ENCODE measurements at regions not wholly inside any gene's neighbourhood (a gene's known extent, or its start where the extent isn't known, plus 50 kb on each side); places are given as distances from the start of the nearest gene placed in this dataset.

DNA sequence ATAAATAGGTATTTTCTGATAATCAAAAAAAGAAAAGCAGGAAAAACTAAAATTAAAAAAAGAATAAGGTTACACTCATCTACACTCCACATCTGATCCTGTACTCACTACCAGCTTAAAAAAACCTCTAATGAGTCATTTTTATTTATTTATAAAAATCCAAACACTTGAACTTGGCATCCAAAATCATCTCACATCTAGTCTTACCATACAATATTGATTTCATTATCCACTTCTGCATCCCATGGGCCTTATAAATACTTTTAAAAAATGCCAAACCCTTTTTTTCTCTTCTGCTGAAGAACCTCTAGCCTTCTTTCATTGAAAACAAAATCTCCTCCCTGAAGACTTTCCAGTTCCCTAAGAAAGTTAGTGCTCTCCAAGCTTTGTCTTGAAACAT is 109.7 kb downstream of the TMTC3 start:
- Histone ChIP-seq H3K4me1 (ENCODE audit: insufficient read depth) (no peaks in the 10 kb centered on the region), H3K27ac (ENCODE audit: low read depth) (no peak overlapping the region), H3K4me3 (ENCODE audit: low read depth, low read length) (no peak overlapping the region), H3K36me3 (ENCODE audit: insufficient read depth) (no peaks in the 10 kb centered on the region)
- no peak for DNase-seq (ENCODE audit: extremely low spot score)

GRCh38 chr12:88253371-88253978 is 111.4 kb downstream of the TMTC3 start:
- H3K36me3 ChIP-seq (ENCODE audit: insufficient read depth) = no peaks in the 10 kb centered on the region
- DNase-seq (ENCODE audit: extremely low spot score) = no peak
- H3K4me3 ChIP-seq (ENCODE audit: low read depth, low read length) = no peak overlapping the region
- no peak overlapping the region for H3K27ac ChIP-seq (ENCODE audit: low read depth)
- H3K4me1 ChIP-seq (ENCODE audit: insufficient read depth) = no peaks in the 10 kb centered on the region

DNA sequence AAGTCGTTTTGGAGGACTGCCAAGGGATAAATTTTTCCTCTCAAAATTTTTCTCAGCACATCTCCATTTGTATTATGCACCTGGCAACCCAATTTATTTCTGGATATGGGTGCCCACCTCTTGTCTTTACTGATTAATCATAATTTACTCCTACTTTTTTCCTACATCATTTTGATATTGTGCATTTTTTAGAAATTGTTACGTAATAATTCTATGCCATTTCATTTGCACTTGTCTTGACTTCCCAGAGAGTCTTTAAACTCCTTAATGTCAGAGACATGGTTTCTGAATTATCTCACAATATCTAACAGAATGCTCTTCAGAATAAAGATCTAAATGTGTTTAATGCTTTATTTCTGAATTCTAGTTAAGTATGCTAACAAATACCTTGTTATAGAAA is 113.1 kb downstream of the TMTC3 start:
- H3K4me3 ChIP-seq (ENCODE audit: low read depth, low read length) = no peak overlapping the region
- no peak for DNase-seq (ENCODE audit: extremely low spot score)
- WGBS = 94% methylated on average over 2 of the region's 2 CpGs
- H3K4me1 ChIP-seq (ENCODE audit: insufficient read depth) = no peaks in the 10 kb centered on the region
- no peak overlapping the region for H3K27ac ChIP-seq (ENCODE audit: low read depth)
- H3K36me3 ChIP-seq (ENCODE audit: insufficient read depth) = no peaks in the 10 kb centered on the region

GRCh38 chr12:88255847-88256246 is 113.7 kb downstream of the TMTC3 start:
- Histone ChIP-seq H3K4me1 (ENCODE audit: insufficient read depth) (no peaks in the 10 kb centered on the region), H3K36me3 (ENCODE audit: insufficient read depth) (no peaks in the 10 kb centered on the region), H3K4me3 (ENCODE audit: low read depth, low read length) (no peak overlapping the region), H3K27ac (ENCODE audit: low read depth) (no peak overlapping the region)
- no peak for DNase-seq (ENCODE audit: extremely low spot score)

GRCh38 chr12:88258396-88258795 is 116.3 kb downstream of the TMTC3 start:
- Histone ChIP-seq H3K27ac (ENCODE audit: low read depth) (no peak overlapping the region), H3K36me3 (ENCODE audit: insufficient read depth) (no peaks in the 10 kb centered on the region), H3K4me1 (ENCODE audit: insufficient read depth) (no peaks in the 10 kb centered on the region), H3K4me3 (ENCODE audit: low read depth, low read length) (no peak overlapping the region)
- WGBS = 91% methylated on average over 2 of the region's 2 CpGs
- no peak for DNase-seq (ENCODE audit: extremely low spot score)

DNA sequence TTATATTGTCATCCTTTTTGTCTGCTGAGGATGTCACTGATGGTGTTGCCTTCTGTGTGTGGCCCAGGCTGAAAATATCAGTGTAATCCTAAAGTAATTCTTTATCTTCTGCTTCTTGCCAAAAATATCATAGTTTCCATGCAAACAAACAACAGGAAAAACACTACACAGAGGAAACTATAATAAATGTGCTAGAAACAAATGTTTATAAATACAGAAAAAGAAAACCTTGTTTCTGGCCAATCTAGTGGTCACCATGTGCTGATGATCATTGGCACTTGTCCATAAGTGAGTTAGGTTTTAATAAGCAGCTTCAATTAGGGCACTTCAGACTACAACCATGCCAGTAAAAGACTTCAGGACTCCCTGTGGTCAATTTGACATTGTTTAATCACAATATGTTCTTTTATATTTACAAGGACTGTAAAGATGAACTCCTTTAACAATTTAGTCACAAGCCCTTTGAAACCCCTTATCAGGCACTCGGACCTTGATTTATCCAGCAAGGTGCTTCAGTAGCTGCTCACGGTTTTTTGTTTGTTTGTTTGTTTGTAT is 124.8 kb downstream of the TMTC3 start:
- H3K4me3 ChIP-seq (ENCODE audit: low read depth, low read length) = no peak overlapping the region
- no peaks in the 10 kb centered on the region for H3K36me3 ChIP-seq (ENCODE audit: insufficient read depth)
- H3K27ac ChIP-seq (ENCODE audit: low read depth) = no peak overlapping the region
- H3K4me1 ChIP-seq (ENCODE audit: insufficient read depth) = no peaks in the 10 kb centered on the region
- WGBS = 39% methylated on average over 2 of the region's 2 CpGs
- DNase-seq (ENCODE audit: extremely low spot score) = no peak

DNA sequence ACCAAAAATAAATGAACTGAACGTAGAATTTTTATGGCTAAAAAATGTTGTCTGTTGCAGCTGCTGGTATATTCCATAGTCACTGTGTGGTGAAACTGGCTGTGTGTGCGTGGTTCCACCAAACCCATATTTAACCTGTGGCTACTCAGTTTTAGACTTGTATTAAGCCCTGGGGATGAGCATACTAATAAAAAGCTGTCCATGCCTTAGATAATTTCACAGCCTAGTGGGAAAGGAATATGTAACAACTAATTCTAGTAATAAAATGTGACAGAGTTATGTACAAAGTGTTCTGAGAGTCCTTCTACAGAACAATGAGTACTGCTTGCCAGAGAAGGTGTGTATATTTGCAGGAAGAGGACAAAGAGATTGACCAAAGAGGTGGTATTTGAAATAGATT is 125.5 kb downstream of the TMTC3 start:
- Histone ChIP-seq H3K36me3 (ENCODE audit: insufficient read depth) (no peaks in the 10 kb centered on the region), H3K4me3 (ENCODE audit: low read depth, low read length) (no peak overlapping the region), H3K27ac (ENCODE audit: low read depth) (no peak overlapping the region), H3K4me1 (ENCODE audit: insufficient read depth) (no peaks in the 10 kb centered on the region)
- no peak for DNase-seq (ENCODE audit: extremely low spot score)
- WGBS = 47% methylated on average over 2 of the region's 2 CpGs

DNA sequence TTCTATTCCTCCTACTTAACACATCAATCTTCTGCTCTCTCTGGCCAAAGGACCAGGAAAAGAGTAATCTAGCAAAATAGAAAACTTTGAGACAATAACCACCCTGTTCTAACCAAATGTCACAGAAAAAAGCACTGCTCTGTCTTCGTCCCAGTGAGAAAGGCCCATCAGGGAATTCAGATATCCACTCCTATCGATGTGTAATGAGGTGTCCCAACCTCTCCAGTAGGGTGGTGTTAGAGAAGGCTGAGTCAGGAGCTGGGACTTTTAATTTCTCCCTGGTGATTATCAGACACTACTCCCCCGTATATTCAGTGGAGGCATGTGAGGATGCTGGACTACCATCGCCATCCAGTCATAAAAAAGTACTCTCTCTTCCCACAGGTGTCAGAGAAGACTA is 130.3 kb downstream of the TMTC3 start:
- H3K36me3 ChIP-seq (ENCODE audit: insufficient read depth) = no peaks in the 10 kb centered on the region
- no peak overlapping the region for H3K4me3 ChIP-seq (ENCODE audit: low read depth, low read length)
- no peak overlapping the region for H3K27ac ChIP-seq (ENCODE audit: low read depth)
- 92% methylated on average over 4 of the region's 4 CpGs for WGBS
- no peak for DNase-seq (ENCODE audit: extremely low spot score)
- H3K4me1 ChIP-seq (ENCODE audit: insufficient read depth) = no peaks in the 10 kb centered on the region

DNA sequence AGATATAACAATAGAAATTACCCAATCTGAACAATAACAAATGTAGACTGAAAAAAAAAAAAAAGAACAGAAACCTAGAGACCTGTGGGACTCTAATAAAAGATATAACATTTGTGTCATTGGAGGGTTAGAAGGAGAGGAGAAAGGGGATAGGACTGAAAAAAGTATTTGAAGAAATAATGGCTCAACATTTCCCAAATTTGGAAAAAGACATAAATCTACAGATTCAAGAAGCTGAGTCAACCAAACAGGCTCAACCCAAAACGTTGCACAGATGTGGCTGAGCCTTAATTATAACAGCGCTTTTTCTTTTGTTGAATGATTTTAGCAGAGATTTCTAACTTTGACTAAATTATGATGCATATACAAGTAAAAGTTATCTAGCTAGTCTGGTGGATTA is 131.3 kb downstream of the TMTC3 start:
- Histone ChIP-seq H3K36me3 (ENCODE audit: insufficient read depth) (no peaks in the 10 kb centered on the region), H3K27ac (ENCODE audit: low read depth) (no peak overlapping the region), H3K4me1 (ENCODE audit: insufficient read depth) (no peaks in the 10 kb centered on the region), H3K4me3 (ENCODE audit: low read depth, low read length) (no peak overlapping the region)
- DNase-seq (ENCODE audit: extremely low spot score) = no peak
- WGBS = 91% methylated on average over 2 of the region's 2 CpGs

- H3K4me1 ChIP-seq (ENCODE audit: insufficient read depth) = no peaks in the 10 kb centered on the region
- no peak overlapping the region for H3K4me3 ChIP-seq (ENCODE audit: low read depth, low read length)
- H3K27ac ChIP-seq (ENCODE audit: low read depth) = no peak overlapping the region
- 71% methylated on average over 2 of the region's 2 CpGs for WGBS
- DNase-seq (ENCODE audit: extremely low spot score) = no peak
- no peaks in the 10 kb centered on the region for H3K36me3 ChIP-seq (ENCODE audit: insufficient read depth)
Measured at GRCh38 chr12:88273875-88274274, 131.8 kb downstream of the TMTC3 start.

DNA sequence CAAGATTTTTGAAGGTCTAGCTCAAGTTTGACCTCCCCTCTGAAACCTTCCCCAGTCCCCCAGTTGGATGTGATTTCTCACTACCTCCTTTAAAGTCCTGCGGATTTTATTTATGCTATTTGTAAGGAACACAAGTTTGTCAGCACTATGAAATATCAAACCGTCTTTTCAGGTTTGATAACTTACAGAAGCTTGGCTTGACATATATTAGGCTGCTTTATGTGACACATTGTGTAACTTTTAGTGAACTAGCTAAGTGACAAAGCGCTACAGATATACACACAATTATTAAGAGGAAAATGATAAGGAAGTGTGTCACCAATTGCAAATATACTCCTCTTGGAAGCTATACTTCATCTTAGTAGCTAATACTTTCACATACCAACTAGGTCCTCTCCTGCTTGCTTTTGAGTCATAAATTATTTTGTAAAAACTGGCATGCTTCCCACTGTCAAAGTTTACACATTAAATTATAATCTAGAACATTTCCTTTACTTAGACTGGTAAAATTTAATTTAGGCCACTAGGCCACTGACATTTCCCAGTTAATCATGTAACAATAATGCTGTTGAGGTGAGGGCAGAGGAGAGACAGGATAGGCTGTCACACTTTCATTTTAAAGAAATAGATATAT is 149.5 kb downstream of the TMTC3 start:
- 53% methylated on average over 3 of the region's 3 CpGs for WGBS
- no peak overlapping the region for H3K4me3 ChIP-seq (ENCODE audit: low read depth, low read length)
- H3K36me3 ChIP-seq (ENCODE audit: insufficient read depth) = no peaks in the 10 kb centered on the region
- DNase-seq (ENCODE audit: extremely low spot score) = no peak
- no peaks in the 10 kb centered on the region for H3K4me1 ChIP-seq (ENCODE audit: insufficient read depth)
- no peak overlapping the region for H3K27ac ChIP-seq (ENCODE audit: low read depth)

GRCh38 chr12:88298014-88298682 is 156.0 kb downstream of the TMTC3 start:
- DNase-seq (ENCODE audit: extremely low spot score) = no peak
- no peak overlapping the region for H3K4me3 ChIP-seq (ENCODE audit: low read depth, low read length)
- H3K36me3 ChIP-seq (ENCODE audit: insufficient read depth) = no peaks in the 10 kb centered on the region
- no peaks in the 10 kb centered on the region for H3K4me1 ChIP-seq (ENCODE audit: insufficient read depth)
- H3K27ac ChIP-seq (ENCODE audit: low read depth) = no peak overlapping the region

DNA sequence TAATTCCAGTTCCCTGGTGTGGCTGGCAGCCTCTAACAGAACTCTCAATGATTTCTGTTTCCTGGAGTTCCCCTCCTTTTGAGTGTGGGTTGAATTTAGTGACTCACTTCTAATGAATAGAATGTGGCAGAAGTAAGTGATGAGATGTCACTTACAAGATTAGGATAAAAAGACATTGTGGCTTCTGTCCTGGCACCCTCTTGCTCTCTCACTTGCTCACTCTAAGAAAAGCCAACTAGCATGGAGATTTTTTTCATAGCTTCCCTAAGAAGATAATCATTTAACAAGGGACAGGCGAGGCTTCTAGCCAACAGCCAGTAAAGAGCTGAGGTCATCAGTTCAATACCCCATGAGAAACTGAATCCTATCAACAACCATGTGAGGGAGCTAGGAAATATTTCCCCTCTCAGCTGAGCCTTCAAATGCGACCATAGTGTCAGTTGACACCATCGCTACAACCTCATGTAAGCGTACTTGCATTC is 156.7 kb downstream of the TMTC3 start:
- H3K36me3 ChIP-seq (ENCODE audit: insufficient read depth) = no peaks in the 10 kb centered on the region
- no peak overlapping the region for H3K27ac ChIP-seq (ENCODE audit: low read depth)
- no peak for DNase-seq (ENCODE audit: extremely low spot score)
- no peaks in the 10 kb centered on the region for H3K4me1 ChIP-seq (ENCODE audit: insufficient read depth)
- no peak overlapping the region for H3K4me3 ChIP-seq (ENCODE audit: low read depth, low read length)
- 71% methylated on average over 4 of the region's 4 CpGs for WGBS

DNA sequence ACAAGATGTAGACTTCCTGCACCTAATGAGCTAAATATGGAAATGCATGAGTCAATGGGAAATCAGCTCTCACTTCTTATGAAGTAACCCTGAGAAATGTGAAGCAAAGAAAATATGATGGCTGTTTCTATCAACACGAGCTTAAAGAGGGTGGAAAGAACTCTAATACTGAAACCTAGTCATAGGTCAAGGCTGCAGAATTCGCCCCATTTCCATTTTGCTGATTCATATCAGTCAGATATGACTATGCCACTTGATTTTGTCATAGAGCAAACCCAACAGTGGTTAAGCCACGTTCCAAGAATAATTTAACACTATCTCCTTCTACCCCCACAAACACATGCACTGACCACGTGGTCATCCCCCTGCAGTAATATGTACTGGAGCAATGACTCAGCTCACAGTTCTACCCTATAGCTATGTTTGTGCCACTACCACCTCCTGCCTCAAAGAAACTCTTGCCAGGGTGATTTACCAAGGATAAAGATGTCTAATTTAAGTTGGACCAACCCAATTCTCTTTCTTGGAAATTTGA is 157.5 kb downstream of the TMTC3 start:
- WGBS = 63% methylated on average over 4 of the region's 4 CpGs
- Histone ChIP-seq H3K36me3 (ENCODE audit: insufficient read depth) (no peaks in the 10 kb centered on the region), H3K4me1 (ENCODE audit: insufficient read depth) (no peaks in the 10 kb centered on the region), H3K4me3 (ENCODE audit: low read depth, low read length) (no peak overlapping the region), H3K27ac (ENCODE audit: low read depth) (no peak overlapping the region)
- DNase-seq (ENCODE audit: extremely low spot score) = no peak
